ENCODE measurements at regions not wholly inside any gene's neighbourhood (a gene's known extent, or its start where the extent isn't known, plus 50 kb on each side); places are given as distances from the start of the nearest gene placed in this dataset.

DNA sequence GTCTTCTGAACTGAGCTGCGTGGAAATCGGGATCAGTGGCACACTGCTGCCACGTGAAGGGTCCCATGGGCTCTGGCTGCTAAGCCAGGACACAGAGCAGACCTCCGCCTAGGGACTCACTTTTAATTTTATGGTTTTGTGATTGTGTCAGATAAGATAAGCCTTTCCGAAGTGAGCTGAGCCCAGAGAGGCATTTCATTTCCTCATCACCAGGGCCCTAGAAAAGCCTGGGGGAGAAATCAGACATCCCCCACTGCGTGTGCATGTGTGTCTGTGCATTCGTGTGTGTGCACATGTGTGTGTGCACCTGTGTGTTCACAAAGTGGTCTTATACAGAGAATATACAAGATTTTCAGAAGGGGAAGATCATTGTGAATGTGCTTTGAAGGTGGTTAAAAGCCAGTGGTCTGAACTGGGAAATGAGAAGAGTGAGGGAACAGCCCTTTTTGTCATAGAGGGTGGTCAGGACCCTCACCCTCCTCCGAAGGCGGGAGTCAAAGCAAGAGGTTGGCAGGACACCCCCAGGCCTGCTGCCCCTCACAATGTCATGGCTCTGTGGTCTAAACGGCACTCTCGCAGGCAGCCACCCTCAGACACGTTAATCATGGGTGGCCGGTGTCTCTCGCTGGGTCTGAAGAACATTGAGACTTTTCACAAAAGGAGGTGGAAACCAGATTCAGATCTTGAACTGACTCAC lies 176.1 kb upstream of the PFKP start:
- Histone ChIP-seq H3K18ac (ENCODE audit: low read depth, low read length) (no peak overlapping the region), H2BK120ac (ENCODE audit: low read depth, low read length) (no peak overlapping the region), H3K36me3 (ENCODE audit: control insufficient read depth, insufficient read depth, low read length) (no peaks in the 10 kb centered on the region), H3K23ac (ENCODE audit: low read depth, low read length) (no peak overlapping the region), H3K4me1 (ENCODE audit: control insufficient read depth, insufficient read depth, low read length) (no peaks in the 10 kb centered on the region), H2AK5ac (ENCODE audit: low read depth, low read length) (no peak overlapping the region), H3K27ac (ENCODE audit: insufficient read depth, low read length) (no peak overlapping the region), H3K9me1 (ENCODE audit: insufficient read depth, low read length) (no peaks in the 10 kb centered on the region), H3K79me1 (ENCODE audit: low read depth in 1 of 2, low read length in 2 of 2) (no peaks in the 10 kb centered on the region), H3K14ac (replicated peaks; ENCODE audit: low read depth, low read length) (no peak overlapping the region), H3K27me3 (ENCODE audit: control insufficient read depth, insufficient read depth, low read length) (peaks cover 2% of the 10 kb centered on the region; the same call in 1 of the 2 replicates), H3K4me3 (ENCODE audit: insufficient read depth, low read depth, low read length) (no peak overlapping the region), H4K8ac (ENCODE audit: low read depth in 2 of 2, low read length in 2 of 2) (no peak overlapping the region), H2BK5ac (ENCODE audit: low read depth, low read length, poor library complexity, severe bottlenecking) (no peak overlapping the region), H4K20me1 (ENCODE audit: insufficient read depth, low read length) (no peaks in the 10 kb centered on the region), H3K9me3 (ENCODE audit: control insufficient read depth, insufficient read depth, low read length) (no peaks in the 10 kb centered on the region), H2BK15ac (ENCODE audit: low read depth, low read length) (no peak overlapping the region), H4K91ac (ENCODE audit: insufficient read depth, low read depth, low read length) (no peak overlapping the region), H3K9ac (ENCODE audit: low read depth, low read length) (no peak overlapping the region), H2AK9ac (replicated peaks; ENCODE audit: low read depth, low read length, poor library complexity) (no peak overlapping the region), H2AFZ (replicated peaks; ENCODE audit: low read length, poor library complexity) (no peak overlapping the region), H3K4ac (ENCODE audit: low read depth, low read length) (no peak overlapping the region), H4K5ac (ENCODE audit: low read depth, low read length) (no peak overlapping the region), H2BK20ac (ENCODE audit: low read depth, low read length) (no peak overlapping the region), H3K56ac (ENCODE audit: extremely low read depth, insufficient read depth, low read length) (no peak overlapping the region), H3K4me2 (ENCODE audit: low read depth, low read length) (no peak overlapping the region)
- TF ChIP-seq MAFK (IDR thresholded peaks at IDR 0.05; ENCODE audit: low read depth, low read length) (no peak), CHD1 (IDR thresholded peaks at IDR 0.05; ENCODE audit: low read depth, low read length) (no peak), NFE2L2 (IDR thresholded peaks at IDR 0.05; ENCODE audit: low read depth, low read length) (no peak), POLR2A (IDR thresholded peaks at IDR 0.05; ENCODE audit: low read depth, low read length) (no peak), FOS (IDR thresholded peaks at IDR 0.05; ENCODE audit: low read depth, low read length) (no peak), RCOR1 (IDR thresholded peaks at IDR 0.05; ENCODE audit: insufficient replicate concordance, low read length) (no peak), MXI1 (IDR thresholded peaks at IDR 0.05; ENCODE audit: borderline replicate concordance, low read depth, low read length) (no peak), RFX5 (IDR thresholded peaks at IDR 0.05; ENCODE audit: low read depth, low read length) (no peak), RAD21 (IDR thresholded peaks at IDR 0.05; ENCODE audit: low read length) (no peak), BHLHE40 (IDR thresholded peaks at IDR 0.05; ENCODE audit: low read depth, low read length) (no peak), MAZ (IDR thresholded peaks at IDR 0.05; ENCODE audit: borderline replicate concordance, low read depth, low read length) (no peak), SMC3 (IDR thresholded peaks at IDR 0.05; ENCODE audit: low read depth, low read length) (no peak), CEBPB (IDR thresholded peaks at IDR 0.05; ENCODE audit: low read depth, low read length) (no peak)
- TF ChIP-seq, protein P1, sequence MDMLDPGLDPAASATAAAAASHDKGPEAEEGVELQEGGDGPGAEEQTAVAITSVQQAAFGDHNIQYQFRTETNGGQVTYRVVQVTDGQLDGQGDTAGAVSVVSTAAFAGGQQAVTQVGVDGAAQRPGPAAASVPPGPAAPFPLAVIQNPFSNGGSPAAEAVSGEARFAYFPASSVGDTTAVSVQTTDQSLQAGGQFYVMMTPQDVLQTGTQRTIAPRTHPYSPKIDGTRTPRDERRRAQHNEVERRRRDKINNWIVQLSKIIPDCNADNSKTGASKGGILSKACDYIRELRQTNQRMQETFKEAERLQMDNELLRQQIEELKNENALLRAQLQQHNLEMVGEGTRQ (IDR thresholded peaks at IDR 0.05; ENCODE audit: low read depth, low read length), result no peak
- TF ChIP-seq, protein P2, sequence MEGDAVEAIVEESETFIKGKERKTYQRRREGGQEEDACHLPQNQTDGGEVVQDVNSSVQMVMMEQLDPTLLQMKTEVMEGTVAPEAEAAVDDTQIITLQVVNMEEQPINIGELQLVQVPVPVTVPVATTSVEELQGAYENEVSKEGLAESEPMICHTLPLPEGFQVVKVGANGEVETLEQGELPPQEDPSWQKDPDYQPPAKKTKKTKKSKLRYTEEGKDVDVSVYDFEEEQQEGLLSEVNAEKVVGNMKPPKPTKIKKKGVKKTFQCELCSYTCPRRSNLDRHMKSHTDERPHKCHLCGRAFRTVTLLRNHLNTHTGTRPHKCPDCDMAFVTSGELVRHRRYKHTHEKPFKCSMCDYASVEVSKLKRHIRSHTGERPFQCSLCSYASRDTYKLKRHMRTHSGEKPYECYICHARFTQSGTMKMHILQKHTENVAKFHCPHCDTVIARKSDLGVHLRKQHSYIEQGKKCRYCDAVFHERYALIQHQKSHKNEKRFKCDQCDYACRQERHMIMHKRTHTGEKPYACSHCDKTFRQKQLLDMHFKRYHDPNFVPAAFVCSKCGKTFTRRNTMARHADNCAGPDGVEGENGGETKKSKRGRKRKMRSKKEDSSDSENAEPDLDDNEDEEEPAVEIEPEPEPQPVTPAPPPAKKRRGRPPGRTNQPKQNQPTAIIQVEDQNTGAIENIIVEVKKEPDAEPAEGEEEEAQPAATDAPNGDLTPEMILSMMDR (conservative IDR thresholded peaks at IDR 0.05; ENCODE audit: low read depth, low read length), result no peak
- TF ChIP-seq, protein P3, sequence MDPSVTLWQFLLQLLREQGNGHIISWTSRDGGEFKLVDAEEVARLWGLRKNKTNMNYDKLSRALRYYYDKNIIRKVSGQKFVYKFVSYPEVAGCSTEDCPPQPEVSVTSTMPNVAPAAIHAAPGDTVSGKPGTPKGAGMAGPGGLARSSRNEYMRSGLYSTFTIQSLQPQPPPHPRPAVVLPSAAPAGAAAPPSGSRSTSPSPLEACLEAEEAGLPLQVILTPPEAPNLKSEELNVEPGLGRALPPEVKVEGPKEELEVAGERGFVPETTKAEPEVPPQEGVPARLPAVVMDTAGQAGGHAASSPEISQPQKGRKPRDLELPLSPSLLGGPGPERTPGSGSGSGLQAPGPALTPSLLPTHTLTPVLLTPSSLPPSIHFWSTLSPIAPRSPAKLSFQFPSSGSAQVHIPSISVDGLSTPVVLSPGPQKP (IDR thresholded peaks at IDR 0.05; ENCODE audit: borderline replicate concordance, low read depth, low read length), result no peak
- dilution Hi-C loops (cut with HindIII; ENCODE audit: low sequenced_read_pairs, unreplicated experiment), result no loop called here
- intact Hi-C loops (cut with micrococcal nuclease), result no loop called here
- WGBS, 2 experiments (ENCODE audit: extremely low coverage in 2 of 2, insufficient read length in 1 of 2), result 64% methylated on average over 7 of the region's 14 CpGs; no CpG with 5 or more reads in 1 of the 2 experiments
- ATAC-seq (ENCODE audit: low read depth), result no peak
- no peak for DNase-seq
- ChIA-PET POLR2A (ENCODE audit: unreplicated experiment) (no interaction called here), CTCF (no interaction called here)
- in situ Hi-C loops (cut with MboI; ENCODE audit: low sequenced_read_pairs), result no loop called here
- no TSS peak for BruUV-seq (replicated peaks)
